ENCODE measurements at regions not wholly inside any gene's neighbourhood (a gene's known extent, or its start where the extent isn't known, plus 50 kb on each side); places are given as distances from the start of the nearest gene placed in this dataset.

- Histone ChIP-seq H3K79me2 (ENCODE audit: insufficient read depth, low read length) (no peaks in the 10 kb centered on the region), H3K27ac (ENCODE audit: extremely low read length, insufficient read depth, low read length) (no peak overlapping the region), H3K9me3 (ENCODE audit: low read length) (peaks cover 35% of the 10 kb centered on the region), H3K36me3 (replicated peaks in 1 of 2; ENCODE audit: control insufficient read depth in 1 of 2, insufficient read depth in 2 of 2, low read length in 2 of 2) (no peaks in the 10 kb centered on the region), H3K4me1 (ENCODE audit: insufficient read depth, low read length) (no peaks in the 10 kb centered on the region), H2AFZ (ENCODE audit: low read length) (no peak overlapping the region), H4K20me1 (ENCODE audit: insufficient read depth, low read length) (no peaks in the 10 kb centered on the region), H3K4me3 (replicated peaks in 1 of 3; ENCODE audit: insufficient read depth in 1 of 3, low read depth in 2 of 3, low read length in 3 of 3) (no peak overlapping the region), H3K27me3 (ENCODE audit: control insufficient read depth in 1 of 2, insufficient read depth in 2 of 2, low read length in 2 of 2) (no peaks in the 10 kb centered on the region), H3K4me2 (ENCODE audit: low read depth, low read length) (no peak overlapping the region), H3K9ac (ENCODE audit: insufficient read depth, low read depth, low read length) (no peak overlapping the region)
- FAIRE-seq, result no peak
- POLR2A ChIA-PET, result no interaction called here
- TF ChIP-seq CTCF (CRISPR knock-in tag; IDR thresholded peaks at IDR 0.05) (no peak), SALL2 (CRISPR knock-in tag; IDR thresholded peaks at IDR 0.05) (no peak), PHF20 (CRISPR knock-in tag; IDR thresholded peaks at IDR 0.05) (no peak), ZHX2 (IDR thresholded peaks at IDR 0.05; ENCODE audit: low read depth) (no peak), ZHX2 (CRISPR knock-in tag; IDR thresholded peaks at IDR 0.05; ENCODE audit: borderline replicate concordance) (no peak), FOXK1 (CRISPR knock-in tag; IDR thresholded peaks at IDR 0.05; ENCODE audit: borderline replicate concordance, low read depth) (no peak), HINFP (CRISPR knock-in tag; IDR thresholded peaks at IDR 0.05; ENCODE audit: low read depth) (no peak), MTA3 (CRISPR knock-in tag; IDR thresholded peaks at IDR 0.05) (no peak), MYNN (CRISPR knock-in tag; IDR thresholded peaks at IDR 0.05; ENCODE audit: low read depth) (no peak), ZNF382 (CRISPR knock-in tag; IDR thresholded peaks at IDR 0.05; ENCODE audit: borderline replicate concordance) (no peak), ZSCAN9 (CRISPR knock-in tag; IDR thresholded peaks at IDR 0.05; ENCODE audit: borderline replicate concordance) (no peak), SIX4 (CRISPR knock-in tag; IDR thresholded peaks at IDR 0.05) (no peak), ZNF234 (CRISPR knock-in tag; conservative IDR thresholded peaks at IDR 0.05) (no peak), RFX5 (IDR thresholded peaks at IDR 0.05; ENCODE audit: low read depth, low read length) (no peak)
- BruUV-seq (replicated peaks), result no TSS peak
- 0% methylated on average over 1 of the region's 1 CpG for WGBS (ENCODE audit: low lambda C conversion rate)
- intact Hi-C loops (cut with micrococcal nuclease; ENCODE audit: unreplicated experiment) (no loop called here), in situ Hi-C loops (cut with HindIII; ENCODE audit: extremely low pct_ligation_motif_present, low pct_unique_long_range_greater_than_20kb) (no loop called here)
- CTCF ChIA-PET (ENCODE audit: low intra/inter-chr PET ratio, low total read pairs), result no interaction called here
- no peak for DNase-seq (ENCODE audit: low spot score)
- ATAC-seq, result no peak
These were observed 255.7 kb downstream of the ARL6IP6 start for GRCh38 chr2:152974146-152974545.

All from HepG2 (cell line).